Stromal cell of bone marrow (primary cell): ENCODE measurements at regions not wholly inside any gene's neighbourhood (a gene's known extent, or its start where the extent isn't known, plus 50 kb on each side); places are given as distances from the start of the nearest gene placed in this dataset.
"Not testable (repeated sequence)": the region's sequence is repeated elsewhere in the genome, so short reads cannot be mapped to it uniquely, and the experiment has no call there.

Source experiments
- DNase-seq: peaks from one replicate; pipeline ENCODE4 v3.0.0-alpha.2; 2012; ENCODE audit warnings: low read depth

- DNase-seq, result no peak
Measured at GRCh38 chr21:18716578-18717138, 313.1 kb upstream of the TMPRSS15 start.

GRCh38 chr21:18722193-18722592 lies 318.6 kb upstream of the TMPRSS15 start:
- DNase-seq, result no peak

GRCh38 chr21:18723171-18723570 lies 319.6 kb upstream of the TMPRSS15 start:
- no peak for DNase-seq

- no peak for DNase-seq
Measured at GRCh38 chr21:18725653-18726052, 322.1 kb upstream of the TMPRSS15 start.

GRCh38 chr21:18741954-18742353 lies 338.4 kb upstream of the TMPRSS15 start:
- no peak for DNase-seq

GRCh38 chr21:18743531-18743930 lies 339.9 kb upstream of the TMPRSS15 start:
- no peak for DNase-seq

- no peak for DNase-seq
Measured at GRCh38 chr21:18744840-18745239, 341.3 kb upstream of the TMPRSS15 start.

- DNase-seq, result not testable (repeated sequence)
Measured at GRCh38 chr21:18752894-18753293, 349.3 kb upstream of the TMPRSS15 start.

GRCh38 chr21:18756272-18756671 lies 352.7 kb upstream of the TMPRSS15 start:
- DNase-seq, result not testable (repeated sequence)

GRCh38 chr21:18759267-18759666 lies 355.7 kb upstream of the TMPRSS15 start:
- no peak for DNase-seq

- DNase-seq, result no peak
Measured at GRCh38 chr21:18759751-18760161, 356.2 kb upstream of the TMPRSS15 start.

GRCh38 chr21:18760247-18760646 lies 356.7 kb upstream of the TMPRSS15 start:
- no peak for DNase-seq

- no peak for DNase-seq
Measured at GRCh38 chr21:18764720-18765119, 361.1 kb upstream of the TMPRSS15 start.

- DNase-seq, result no peak
Measured at GRCh38 chr21:18769599-18769998, 366.0 kb upstream of the TMPRSS15 start.

GRCh38 chr21:18771845-18772380 lies 368.3 kb upstream of the TMPRSS15 start:
- DNase-seq, result no peak

GRCh38 chr21:18772404-18772803 lies 368.8 kb upstream of the TMPRSS15 start:
- DNase-seq, result no peak

- no peak for DNase-seq
Measured at GRCh38 chr21:18772897-18773296, 369.3 kb upstream of the TMPRSS15 start.

- no peak for DNase-seq
Measured at GRCh38 chr21:18776936-18777335, 373.4 kb upstream of the TMPRSS15 start.

GRCh38 chr21:18782721-18783120 lies 379.1 kb upstream of the TMPRSS15 start:
- DNase-seq, result no peak

GRCh38 chr21:18801468-18801867 lies 397.9 kb upstream of the TMPRSS15 start:
- DNase-seq, result no peak

GRCh38 chr21:18803624-18804023 lies 400.0 kb upstream of the TMPRSS15 start:
- no peak for DNase-seq

GRCh38 chr21:18810136-18810535 lies 406.6 kb upstream of the TMPRSS15 start:
- no peak for DNase-seq

GRCh38 chr21:18812308-18812707 lies 408.7 kb upstream of the TMPRSS15 start:
- no peak for DNase-seq

- no peak for DNase-seq
Measured at GRCh38 chr21:18819507-18819906, 415.9 kb upstream of the TMPRSS15 start.
